ENCODE measurements at regions not wholly inside any gene's neighbourhood (a gene's known extent, or its start where the extent isn't known, plus 50 kb on each side); places are given as distances from the start of the nearest gene placed in this dataset.

GRCh38 chr22:48092866-48093265, 1330.4 kb downstream of the TBC1D22A start:
- Histone ChIP-seq H3K79me2 (ENCODE audit: insufficient read depth, low read length) (no peaks in the 10 kb centered on the region), H3K4me3 (replicated peaks in 1 of 2; ENCODE audit: low read depth in 1 of 2, low read length in 2 of 2) (no peak overlapping the region), H3K9me3 (ENCODE audit: control insufficient read depth in 1 of 2, insufficient read depth in 1 of 2, low read depth in 1 of 2, low read length in 2 of 2) (no peaks in the 10 kb centered on the region), H3K36me3 (ENCODE audit: control insufficient read depth in 1 of 2, insufficient read depth in 2 of 2, low read length in 2 of 2) (no peaks in the 10 kb centered on the region), H3K4me1 (ENCODE audit: control insufficient read depth in 1 of 2, insufficient read depth in 2 of 2, low read length in 2 of 2) (peaks cover 5 to 9% of the 10 kb centered on the region in 2 experiments; a peak in 2 of 4 replicates), H3K9ac (ENCODE audit: low read length) (no peak overlapping the region), H2AFZ (ENCODE audit: low read depth, low read length, poor library complexity, severe bottlenecking) (no peak overlapping the region), H3K9me2 (ENCODE audit: insufficient read depth) (no peaks in the 10 kb centered on the region), H3K4me2 (ENCODE audit: low read length) (no peak overlapping the region), H3K27ac (ENCODE audit: low read depth, low read length) (no peak overlapping the region), H3K27me3 (ENCODE audit: insufficient read depth, low read length) (peaks cover 4% of the 10 kb centered on the region; the same call in 1 of the 2 replicates), H4K20me1 (ENCODE audit: insufficient read depth) (no peaks in the 10 kb centered on the region)
- DNase-seq (ENCODE audit: low read depth, low spot score) (no peak), ATAC-seq (no peak)
- intact Hi-C loops (cut with micrococcal nuclease), result no loop called here
- ChIA-PET POLR2A (no interaction called here), CTCF (no interaction called here), RAD21 (ENCODE audit: low non-redundant PET in 1 of 2, low total read pairs in 2 of 2, uncharacterized antibody in 2 of 2, unreplicated experiment in 2 of 2) (no interaction called here)
- BruUV-seq (replicated peaks), result no TSS peak
- TF ChIP-seq ATF3 (IDR thresholded peaks at IDR 0.05) (no peak), TCF7L2 (IDR thresholded peaks at IDR 0.05; ENCODE audit: borderline replicate concordance, extremely low read depth, insufficient read depth, insufficient read length) (no peak), CBX3 (IDR thresholded peaks at IDR 0.05; ENCODE audit: low read depth) (no peak), EZH2phosphoT487 (IDR thresholded peaks at IDR 0.05; ENCODE audit: borderline replicate concordance) (no peak), CEBPB (IDR thresholded peaks at IDR 0.05; ENCODE audit: low read depth) (no peak), CTCF (IDR thresholded peaks at IDR 0.05 in 2 of 3, conservative IDR thresholded peaks at IDR 0.05 in 1 of 3; ENCODE audit: borderline replicate concordance in 1 of 3, insufficient read depth in 1 of 3, low read depth in 2 of 3, low read length in 2 of 3) (no peak), FOSL1 (IDR thresholded peaks at IDR 0.05; ENCODE audit: low read depth) (no peak), EZH2 (IDR thresholded peaks at IDR 0.05) (no peak), POLR2A (IDR thresholded peaks at IDR 0.05; ENCODE audit: borderline replicate concordance, extremely low read depth, insufficient read depth, insufficient read length) (no peak), SIN3A (IDR thresholded peaks at IDR 0.05; ENCODE audit: low read depth) (no peak), ZFX (IDR thresholded peaks at IDR 0.05) (no peak), MAX (IDR thresholded peaks at IDR 0.05) (no peak), REST (IDR thresholded peaks at IDR 0.05; ENCODE audit: low read depth) (no peak), ZNF274 (IDR thresholded peaks at IDR 0.05; ENCODE audit: low read depth, low read length) (no peak), POLR2AphosphoS5 (IDR thresholded peaks at IDR 0.05; ENCODE audit: low read depth, low read length) (no peak)
